SU-DHL-6 (cell line): ENCODE measurements at regions not wholly inside any gene's neighbourhood (a gene's known extent, or its start where the extent isn't known, plus 50 kb on each side); places are given as distances from the start of the nearest gene placed in this dataset.

Experiments used
- EZH2phosphoT487 ChIP-seq: fragments of 200-600 bp; sonication (generic), shearing (Covaris generic); conservative IDR thresholded peaks from 2 replicates; pipeline ENCODE4 v1.6.1; 2018; ENCODE audit warnings: mild to moderate bottlenecking, antibody characterized with exemption, low read length, moderate library complexity, mixed read lengths
- TF ChIP-seq, protein P1 (sequence below): fragments of 200-600 bp; sonication (generic); IDR thresholded peaks from one replicate; pipeline ENCODE4 v1.5.1; 2017; ENCODE audit warnings: antibody characterized with exemption, mild to moderate bottlenecking, low read length, moderate library complexity; ENCODE audit not compliant: insufficient read depth, poor library complexity, severe bottlenecking

DNA sequence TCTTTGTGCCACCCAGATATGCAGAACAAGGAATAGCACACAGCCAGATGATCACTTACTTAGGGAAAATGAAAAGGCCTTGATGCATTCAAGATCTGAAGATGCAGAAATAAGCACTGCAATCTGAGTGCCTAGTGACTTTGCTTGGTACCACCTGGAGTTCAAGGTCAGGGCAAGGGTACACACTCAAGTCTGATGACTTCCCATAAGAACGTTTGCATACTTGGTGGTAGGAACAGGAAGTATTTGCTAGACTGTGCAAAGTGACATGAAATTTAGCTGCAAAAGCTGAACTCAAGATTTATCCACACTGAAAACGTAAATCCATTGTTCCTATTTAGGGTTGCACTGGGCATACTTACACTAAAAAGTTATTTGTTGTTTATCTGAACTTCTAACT lies 177.1 kb downstream of the PIK3R1 start:
- TF ChIP-seq, protein P1, sequence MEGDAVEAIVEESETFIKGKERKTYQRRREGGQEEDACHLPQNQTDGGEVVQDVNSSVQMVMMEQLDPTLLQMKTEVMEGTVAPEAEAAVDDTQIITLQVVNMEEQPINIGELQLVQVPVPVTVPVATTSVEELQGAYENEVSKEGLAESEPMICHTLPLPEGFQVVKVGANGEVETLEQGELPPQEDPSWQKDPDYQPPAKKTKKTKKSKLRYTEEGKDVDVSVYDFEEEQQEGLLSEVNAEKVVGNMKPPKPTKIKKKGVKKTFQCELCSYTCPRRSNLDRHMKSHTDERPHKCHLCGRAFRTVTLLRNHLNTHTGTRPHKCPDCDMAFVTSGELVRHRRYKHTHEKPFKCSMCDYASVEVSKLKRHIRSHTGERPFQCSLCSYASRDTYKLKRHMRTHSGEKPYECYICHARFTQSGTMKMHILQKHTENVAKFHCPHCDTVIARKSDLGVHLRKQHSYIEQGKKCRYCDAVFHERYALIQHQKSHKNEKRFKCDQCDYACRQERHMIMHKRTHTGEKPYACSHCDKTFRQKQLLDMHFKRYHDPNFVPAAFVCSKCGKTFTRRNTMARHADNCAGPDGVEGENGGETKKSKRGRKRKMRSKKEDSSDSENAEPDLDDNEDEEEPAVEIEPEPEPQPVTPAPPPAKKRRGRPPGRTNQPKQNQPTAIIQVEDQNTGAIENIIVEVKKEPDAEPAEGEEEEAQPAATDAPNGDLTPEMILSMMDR = no peak
- no peak for TF ChIP-seq EZH2phosphoT487
